ENCODE measurements at regions not wholly inside any gene's neighbourhood (a gene's known extent, or its start where the extent isn't known, plus 50 kb on each side); places are given as distances from the start of the nearest gene placed in this dataset.

- DNase-seq (ENCODE audit: low read depth), result no peak
These were observed 56.4 kb downstream of the CRYGS start for GRCh38 chr3:186487819-186488218.

DNA sequence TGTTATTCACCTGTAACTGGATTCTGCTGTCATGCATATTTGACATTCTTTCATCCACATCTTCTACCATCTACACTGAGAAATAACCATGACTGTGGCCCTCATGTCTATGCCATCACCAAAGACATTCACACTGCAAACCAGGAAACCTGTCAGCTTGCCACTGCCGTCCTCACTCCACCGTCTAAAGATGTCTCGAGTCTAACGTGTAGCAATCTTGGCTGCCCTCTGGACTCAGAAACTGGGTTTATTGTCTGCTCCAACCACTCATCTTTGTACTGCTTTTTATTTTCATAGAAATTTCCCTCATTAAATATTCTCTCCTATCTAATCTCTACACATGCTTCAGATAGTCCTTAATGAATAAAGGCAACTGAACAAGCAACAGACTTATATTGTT is 57.1 kb downstream of the CRYGS start:
- DNase-seq (ENCODE audit: low read depth), result no peak

DNA sequence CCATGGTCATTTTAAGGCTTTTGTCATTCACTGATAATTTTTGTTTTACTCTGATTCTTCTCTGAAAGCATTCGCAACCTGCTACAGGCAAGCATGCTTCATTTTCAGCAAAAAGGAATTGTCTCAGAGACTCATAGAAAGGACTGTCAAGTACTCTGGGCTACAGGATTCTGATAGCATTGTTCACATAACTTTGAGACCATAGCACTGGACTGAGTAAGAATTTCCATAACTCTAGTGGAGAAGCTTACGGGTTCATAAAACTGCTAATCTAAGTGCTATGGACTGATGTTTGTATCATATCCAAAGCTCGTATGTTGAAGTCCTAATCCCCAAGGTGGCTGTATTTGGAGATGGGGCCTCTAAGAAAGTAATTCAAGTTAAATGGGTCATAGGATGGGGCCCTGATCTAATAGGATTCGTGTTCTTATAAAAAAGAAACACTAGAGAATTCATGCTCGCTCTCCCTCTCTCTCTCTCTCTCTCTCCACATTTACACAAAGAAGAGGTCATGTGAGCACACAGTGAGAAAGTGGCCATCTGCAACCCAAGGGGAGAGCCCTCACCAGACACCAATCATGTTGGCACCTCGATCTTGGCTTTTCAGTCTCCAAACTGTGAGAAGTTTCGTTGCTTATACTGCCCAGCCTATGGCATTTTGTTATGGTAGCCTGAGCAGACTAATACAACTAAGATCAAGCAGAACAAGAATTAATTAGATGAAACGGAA is 60.4 kb downstream of the CRYGS start:
- DNase-seq (ENCODE audit: low read depth), result no peak

- no peak for DNase-seq (ENCODE audit: low read depth)
These were observed 62.7 kb downstream of the CRYGS start for GRCh38 chr3:186481526-186481925.

- DNase-seq (ENCODE audit: low read depth), result no peak
These were observed 66.3 kb downstream of the CRYGS start for GRCh38 chr3:186477876-186478275.

DNA sequence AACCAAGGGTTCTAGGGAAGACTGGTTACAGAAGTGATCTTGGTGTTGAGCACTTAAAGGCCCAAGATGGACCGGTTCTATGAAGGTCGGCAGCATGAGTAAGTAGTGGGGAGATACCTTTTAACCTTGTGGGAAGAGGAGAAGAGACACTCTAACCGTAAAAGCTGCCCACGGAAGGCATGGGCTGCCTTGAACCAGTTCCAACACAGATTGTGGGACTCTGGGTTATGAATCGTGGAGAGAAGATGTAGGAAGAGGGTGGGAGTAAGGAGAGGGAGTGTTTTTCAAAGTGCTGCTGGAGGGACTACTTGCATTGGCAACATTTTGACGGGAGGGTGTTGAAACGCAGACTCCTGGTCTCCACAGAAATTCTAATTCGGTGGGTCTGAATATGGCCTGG is 67.1 kb downstream of the CRYGS start:
- no peak for DNase-seq (ENCODE audit: low read depth)

GRCh38 chr3:186476541-186476940 is 67.6 kb downstream of the CRYGS start:
- no peak for DNase-seq (ENCODE audit: low read depth)

GRCh38 chr3:186476044-186476468 is 68.1 kb downstream of the CRYGS start:
- no peak for DNase-seq (ENCODE audit: low read depth)

DNA sequence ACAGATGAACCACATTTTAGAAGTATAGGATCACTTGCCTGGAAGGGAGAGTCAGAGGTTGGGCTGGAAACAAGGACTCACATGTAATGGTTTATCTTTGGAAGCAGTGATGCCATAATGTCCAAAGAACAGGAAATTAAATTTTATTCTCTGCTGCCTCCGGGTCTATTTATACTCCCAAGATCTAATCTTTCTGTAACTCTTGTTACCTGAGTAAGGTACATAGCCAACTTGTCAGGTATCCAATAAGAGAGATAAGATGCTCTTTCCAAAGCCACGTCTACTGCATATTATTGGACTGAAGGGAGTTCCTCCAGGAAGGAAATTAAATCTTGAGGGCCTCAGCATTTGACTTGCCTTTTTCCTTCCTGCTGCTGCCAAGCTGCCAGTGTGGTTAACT is 71.0 kb downstream of the CRYGS start:
- no peak for DNase-seq (ENCODE audit: low read depth)

GRCh38 chr3:186472456-186473008 is 71.6 kb downstream of the CRYGS start:
- DNase-seq (ENCODE audit: low read depth), result no peak

DNA sequence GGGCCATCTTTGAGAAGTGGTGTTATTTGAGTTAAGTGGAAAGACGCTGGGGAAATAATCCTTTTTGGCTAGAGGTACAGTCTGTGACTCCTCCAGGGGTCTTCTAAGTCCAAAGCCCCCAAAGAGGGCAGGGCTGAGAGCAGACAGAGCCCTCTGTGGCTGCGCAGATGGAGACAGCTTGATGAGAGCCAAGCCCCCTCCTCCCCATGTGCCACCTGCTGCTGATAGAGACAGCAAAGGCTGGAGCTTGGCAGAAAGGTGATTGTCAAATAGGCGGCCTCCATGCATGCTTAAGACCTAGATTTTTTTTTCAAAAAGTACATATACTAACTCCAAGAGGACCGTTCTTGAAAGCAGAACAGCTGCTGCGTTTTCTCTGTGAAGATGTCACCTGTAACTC is 72.4 kb downstream of the CRYGS start:
- no peak for DNase-seq (ENCODE audit: low read depth)

DNA sequence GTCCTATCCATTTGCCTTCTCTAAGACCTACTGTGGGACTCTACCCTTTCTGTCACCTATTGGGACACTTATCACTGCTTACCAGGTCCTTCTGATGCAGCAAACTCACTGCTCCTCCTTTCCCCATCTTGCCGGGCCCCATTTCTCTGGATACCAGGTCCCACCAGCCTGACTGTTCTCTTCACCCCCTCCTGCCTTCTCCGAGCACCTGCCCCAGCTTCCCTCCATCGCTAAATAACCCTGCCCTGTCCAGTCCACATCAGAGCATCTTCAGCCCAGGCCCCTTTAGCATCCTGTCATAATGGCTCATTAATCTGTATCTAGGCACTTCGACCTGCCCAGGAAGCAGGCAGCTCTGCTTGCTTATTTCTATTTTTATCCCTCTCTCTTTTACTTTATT is 74.7 kb downstream of the CRYGS start:
- DNase-seq (ENCODE audit: low read depth), result no peak

GRCh38 chr3:186467969-186468368 is 76.2 kb downstream of the CRYGS start:
- DNase-seq (ENCODE audit: low read depth), result no peak

DNA sequence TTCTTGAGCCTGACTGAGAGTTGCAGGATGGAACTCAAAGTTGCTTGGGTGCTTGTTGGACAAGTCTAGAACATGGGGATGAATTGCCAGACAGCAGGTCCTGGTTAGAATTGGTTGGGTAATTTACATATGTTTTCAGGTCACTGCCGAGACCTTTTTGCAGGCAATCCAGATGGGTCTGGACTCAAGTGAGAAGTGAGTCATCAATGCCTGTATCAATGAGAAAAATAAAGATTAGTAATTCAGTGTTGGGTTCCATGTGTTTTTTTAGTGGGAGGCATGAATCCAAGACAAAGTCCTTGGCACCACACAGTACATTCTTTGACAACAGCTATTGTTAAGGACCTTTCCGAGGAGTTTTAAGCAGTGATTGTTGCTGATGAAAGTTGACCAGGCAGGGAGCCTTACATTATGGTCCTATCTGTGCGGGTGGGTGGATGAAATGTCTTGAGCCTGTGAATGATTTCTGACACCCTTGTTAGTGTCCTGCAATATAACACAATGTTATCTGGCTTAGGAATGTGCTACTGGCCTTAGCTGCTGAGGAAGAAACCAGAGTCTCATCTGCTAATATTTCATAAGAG is 77.7 kb downstream of the CRYGS start:
- DNase-seq (ENCODE audit: low read depth), result no peak

- no peak for DNase-seq (ENCODE audit: low read depth)
These were observed 78.7 kb downstream of the CRYGS start for GRCh38 chr3:186465508-186465907.

DNA sequence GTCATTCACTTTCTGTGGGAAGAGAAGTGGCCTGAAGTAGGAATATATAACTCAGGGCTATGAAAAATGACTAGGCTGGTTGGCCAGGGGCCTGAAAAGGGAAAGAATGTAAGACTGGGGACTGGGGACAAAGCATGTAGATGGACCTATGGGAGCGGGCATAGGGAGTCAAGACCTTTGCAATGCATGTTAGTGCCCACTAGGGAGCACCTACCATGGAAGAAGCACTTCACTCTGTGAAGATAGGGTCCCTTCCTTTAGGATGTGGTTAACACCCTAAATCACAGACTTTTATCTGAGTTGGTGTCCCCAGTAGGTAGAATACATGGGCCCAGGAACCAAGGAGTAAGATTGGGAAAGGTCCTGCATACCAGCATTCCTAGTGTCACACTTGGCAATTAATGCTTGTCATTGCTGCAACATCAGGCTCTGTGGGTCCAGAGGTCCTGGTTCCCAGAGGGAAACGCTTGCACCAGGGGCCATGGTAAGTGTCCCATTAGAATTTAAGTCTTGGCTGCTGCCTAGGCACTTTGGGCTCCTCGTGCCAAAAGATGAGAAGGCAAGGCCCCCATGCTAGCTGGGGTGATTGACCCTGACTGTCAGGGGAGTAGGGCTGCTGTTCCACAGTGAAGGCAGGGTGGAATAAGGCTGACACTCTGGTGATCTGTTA is 79.6 kb downstream of the CRYGS start:
- DNase-seq (ENCODE audit: low read depth), result no peak

GRCh38 chr3:186461141-186461540 is 83.0 kb downstream of the CRYGS start:
- DNase-seq (ENCODE audit: low read depth), result no peak

DNA sequence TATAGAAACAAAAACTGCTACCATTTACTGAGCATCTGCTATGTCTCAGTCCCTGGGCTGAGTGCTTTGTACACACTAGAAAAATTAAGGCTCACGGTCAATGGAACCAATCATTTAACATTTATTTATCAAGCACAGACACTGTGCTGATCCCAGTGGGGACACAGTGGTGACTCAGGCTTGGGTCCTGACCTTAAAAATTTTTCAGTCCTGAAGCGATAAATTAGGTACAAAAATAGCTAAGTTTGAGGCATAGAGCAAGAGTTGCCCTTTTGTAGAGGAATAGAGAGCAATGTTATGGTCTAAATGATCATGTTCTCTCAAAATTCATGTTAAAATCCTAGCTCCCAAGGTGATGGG is 85.1 kb downstream of the CRYGS start:
- DNase-seq (ENCODE audit: low read depth), result no peak

DNA sequence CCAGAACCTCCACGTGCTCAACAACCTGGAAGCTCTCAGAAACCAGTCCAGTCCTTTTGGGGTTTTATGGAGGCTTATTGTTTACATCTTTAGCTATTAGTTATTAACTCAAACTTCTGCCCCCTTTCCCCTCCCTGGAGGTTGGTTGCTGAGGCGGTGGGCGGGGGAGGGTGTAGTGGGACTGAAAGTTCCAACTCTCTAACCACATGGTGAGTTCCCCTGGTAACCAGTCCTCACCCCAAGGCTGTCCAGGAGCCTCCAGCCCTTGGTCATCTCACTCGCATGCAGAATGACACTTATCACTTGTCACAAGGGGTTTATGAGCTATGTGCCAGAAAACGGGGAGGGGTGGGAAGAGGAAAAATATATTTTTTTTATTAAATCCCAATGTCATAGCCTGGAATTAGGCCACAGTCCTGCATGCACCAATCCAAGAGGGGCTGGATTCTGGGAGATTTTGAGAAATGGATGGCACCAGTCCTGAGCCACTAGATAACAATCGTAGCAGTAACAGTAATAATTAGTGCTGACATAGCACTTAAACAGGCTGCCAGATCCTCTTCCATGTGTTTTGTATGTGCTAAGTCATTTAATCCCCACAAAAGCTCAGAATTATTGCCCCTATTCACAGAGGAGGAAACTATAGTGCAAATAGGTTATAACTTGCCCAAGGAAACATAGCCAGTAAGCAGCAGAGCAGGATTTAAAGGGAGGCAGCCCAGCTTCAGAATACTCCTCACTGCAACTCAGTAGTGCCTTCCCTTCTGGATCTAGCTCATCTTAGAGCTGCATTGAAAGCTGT is 85.7 kb downstream of the CRYGS start:
- no peak for DNase-seq (ENCODE audit: low read depth)

- DNase-seq (ENCODE audit: low read depth), result no peak
These were observed 86.9 kb downstream of the CRYGS start for GRCh38 chr3:186457236-186457635.

- no peak for DNase-seq (ENCODE audit: low read depth)
These were observed 87.4 kb downstream of the CRYGS start for GRCh38 chr3:186456731-186457191.
